CD1c-positive myeloid dendritic cell (primary cell): ENCODE measurements at regions not wholly inside any gene's neighbourhood (a gene's known extent, or its start where the extent isn't known, plus 50 kb on each side); places are given as distances from the start of the nearest gene placed in this dataset.
"Not testable (repeated sequence)": the region's sequence is repeated elsewhere in the genome, so short reads cannot be mapped to it uniquely, and the experiment has no call there.

Source experiments
- DNase-seq: peaks from one replicate; pipeline ENCODE4 v3.0.0-alpha.2; 2016; ENCODE audit errors: extremely low spot score

GRCh38 chr7:86012971-86013370 lies 630.7 kb upstream of the GRM3 start:
- DNase-seq = no peak

- no peak for DNase-seq
These were observed 634.8 kb upstream of the GRM3 start for GRCh38 chr7:86008898-86009297.

GRCh38 chr7:86006909-86007308 lies 636.8 kb upstream of the GRM3 start:
- DNase-seq = no peak

DNA sequence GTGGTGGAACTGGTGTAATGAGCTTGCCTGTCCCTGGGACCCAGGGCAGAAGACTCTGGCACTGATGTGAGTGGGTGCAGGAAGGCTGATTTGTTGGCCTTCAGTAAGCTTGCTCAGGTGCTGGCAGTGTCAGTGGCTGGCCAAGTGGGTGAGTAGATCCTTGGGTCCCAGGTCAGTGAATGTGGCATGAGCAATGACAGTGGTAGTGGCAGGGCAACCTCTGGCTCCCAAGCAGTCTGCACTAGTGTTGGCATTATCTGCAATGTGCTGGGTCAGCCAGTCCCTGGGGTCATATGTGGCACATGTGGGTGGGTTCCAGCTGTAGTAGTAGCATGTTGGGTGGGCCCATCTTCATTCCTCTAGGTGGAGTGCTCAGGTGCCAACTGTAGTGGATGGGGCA lies 640.9 kb upstream of the GRM3 start:
- DNase-seq = no peak

DNA sequence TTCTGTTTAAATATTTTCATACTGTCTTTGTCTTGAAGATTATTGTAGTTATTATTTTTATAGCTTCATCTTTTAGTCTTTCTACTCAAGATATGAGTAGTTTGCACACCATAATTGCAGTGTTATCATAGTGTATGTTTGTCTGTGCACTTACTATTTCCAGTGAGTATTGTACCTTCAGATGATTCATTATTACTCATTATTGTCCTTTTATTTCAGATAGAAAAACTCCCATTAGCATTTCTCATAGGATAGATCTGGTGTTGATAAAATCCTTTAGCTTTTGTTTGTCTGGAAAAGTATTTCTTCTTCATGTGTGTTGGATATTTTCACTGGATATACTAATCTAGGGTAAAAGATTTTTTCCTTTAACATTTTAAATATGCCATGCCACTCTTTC lies 646.2 kb upstream of the GRM3 start:
- no peak for DNase-seq

GRCh38 chr7:85995101-85995500 lies 648.6 kb upstream of the GRM3 start:
- no peak for DNase-seq

GRCh38 chr7:85980740-85981139 lies 663.0 kb upstream of the GRM3 start:
- no peak for DNase-seq

GRCh38 chr7:85974176-85974575 lies 669.5 kb upstream of the GRM3 start:
- no peak for DNase-seq

- no peak for DNase-seq
These were observed 671.1 kb upstream of the GRM3 start for GRCh38 chr7:85972504-85973141.

GRCh38 chr7:85954961-85955360 lies 688.7 kb upstream of the GRM3 start:
- no peak for DNase-seq

GRCh38 chr7:85950871-85951270 lies 692.8 kb upstream of the GRM3 start:
- no peak for DNase-seq

- no peak for DNase-seq
These were observed 693.3 kb upstream of the GRM3 start for GRCh38 chr7:85950418-85950817.

- no peak for DNase-seq
These were observed 695.9 kb upstream of the GRM3 start for GRCh38 chr7:85947767-85948166.

- no peak for DNase-seq
These were observed 702.9 kb upstream of the GRM3 start for GRCh38 chr7:85940798-85941197.

DNA sequence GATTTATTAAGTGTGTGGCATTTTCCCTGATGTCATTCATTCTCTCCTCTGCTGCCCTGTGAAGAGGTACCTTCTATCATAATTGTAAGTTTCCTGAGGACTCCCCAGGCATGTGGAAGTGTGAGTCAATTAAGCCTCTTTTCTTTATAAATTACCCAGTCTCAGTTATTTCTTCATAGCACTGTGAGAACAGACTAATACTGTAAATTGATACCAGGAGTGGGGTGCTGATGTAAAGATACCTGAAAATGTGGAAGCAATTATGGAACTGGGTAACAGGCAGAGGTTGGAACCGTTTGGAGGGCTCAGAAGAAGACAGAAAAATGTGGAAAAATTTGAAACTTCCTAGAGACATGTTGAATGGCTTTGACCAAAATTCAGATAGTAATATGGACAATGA lies 711.8 kb upstream of the GRM3 start:
- no peak for DNase-seq

DNA sequence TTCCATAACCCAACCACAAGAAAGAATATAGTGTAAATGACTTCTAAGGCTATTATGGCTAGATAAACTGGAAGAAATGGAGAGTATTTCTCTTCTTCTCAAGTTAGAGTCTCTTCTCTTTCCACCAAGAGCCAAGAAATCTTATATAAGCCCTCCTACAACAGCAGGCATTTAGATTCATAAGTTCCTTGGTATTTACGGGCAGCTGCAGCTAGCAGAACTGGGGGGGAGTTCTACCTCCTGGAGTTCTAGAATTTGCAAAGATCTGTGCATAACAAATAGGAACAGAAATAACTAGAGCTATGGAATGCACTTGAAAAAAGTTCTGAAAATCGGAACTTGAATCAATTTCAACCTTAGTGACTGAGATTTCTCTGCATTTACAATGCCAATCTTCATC lies 715.2 kb upstream of the GRM3 start:
- DNase-seq = no peak

DNA sequence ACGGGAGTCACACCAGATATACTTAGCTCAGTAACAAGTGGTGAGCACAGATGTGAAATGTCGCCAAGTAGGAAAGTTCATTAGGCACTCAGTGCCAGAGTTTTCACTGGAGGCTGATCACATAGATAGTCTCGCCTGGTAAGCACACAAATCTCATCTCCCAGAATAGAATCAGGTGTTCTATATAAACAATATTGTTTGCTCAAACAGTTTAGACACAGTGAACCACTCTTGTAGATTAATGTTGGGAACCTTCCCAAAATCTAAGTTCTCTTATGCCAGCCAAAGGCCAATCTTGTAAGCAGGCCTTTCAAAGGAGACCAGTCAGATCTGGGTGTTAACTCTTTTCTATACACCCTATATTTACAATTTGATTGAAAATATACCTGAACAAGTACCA lies 716.5 kb upstream of the GRM3 start:
- no peak for DNase-seq

DNA sequence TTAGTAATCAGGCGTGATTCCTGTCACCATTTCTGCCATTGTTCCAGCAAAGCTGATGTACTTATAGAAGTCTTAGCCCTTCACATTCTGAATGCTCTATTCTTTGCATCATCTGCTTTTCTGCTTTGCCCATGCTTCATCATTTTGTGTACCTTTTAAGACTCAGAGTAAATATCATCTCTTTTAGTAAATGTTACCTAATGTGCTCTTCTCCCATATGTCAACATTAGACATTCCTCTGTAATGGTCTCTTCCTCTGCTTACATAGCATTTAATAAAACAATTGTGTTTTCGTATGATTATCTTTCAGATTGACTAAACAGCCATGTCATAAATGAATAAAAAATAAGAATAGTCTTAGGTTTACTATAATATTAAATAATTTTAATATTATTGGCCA lies 719.6 kb upstream of the GRM3 start:
- DNase-seq = no peak

GRCh38 chr7:85916016-85916415 lies 727.7 kb upstream of the GRM3 start:
- DNase-seq = no peak

DNA sequence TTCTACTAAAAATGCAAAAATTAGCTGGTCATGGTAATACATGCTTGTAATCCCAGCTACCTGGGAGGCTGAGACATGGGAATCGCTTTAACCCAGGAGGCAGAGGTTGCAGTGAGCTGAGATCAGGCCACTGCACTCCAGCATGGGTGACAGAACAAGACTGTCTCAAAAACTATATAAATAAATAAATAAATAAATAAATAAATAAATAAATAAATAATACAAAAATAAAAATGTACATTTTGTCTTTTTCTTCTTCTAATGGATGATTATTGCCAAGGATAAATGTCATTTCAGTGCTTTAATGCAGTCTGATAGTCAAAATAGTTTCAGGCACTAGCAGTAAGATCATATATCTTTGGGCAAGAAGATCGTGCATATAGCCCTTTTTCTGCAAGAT lies 727.6 kb upstream of the SEMA3D start:
- DNase-seq = no peak

- no peak for DNase-seq
These were observed 721.2 kb upstream of the SEMA3D start for GRCh38 chr7:85908051-85908450.

DNA sequence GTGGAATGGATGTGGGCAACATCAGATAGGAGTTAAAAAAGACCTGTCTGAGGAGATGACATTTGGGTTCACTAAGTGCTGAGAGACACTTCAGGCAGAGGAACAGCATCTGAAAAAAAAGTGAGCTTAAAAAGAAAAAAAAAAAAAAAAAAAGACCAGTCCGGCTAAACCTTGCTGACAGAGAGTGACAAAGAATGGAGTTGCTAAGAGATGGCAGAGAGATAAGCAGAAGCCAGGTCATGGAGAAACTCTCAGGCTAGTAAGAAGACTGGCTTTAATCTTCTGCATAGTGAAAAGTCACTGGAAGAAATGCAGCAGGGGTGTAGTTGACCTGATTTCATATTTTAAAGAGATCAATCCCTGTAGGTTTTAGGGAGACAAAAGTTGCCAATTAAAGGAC lies 711.1 kb upstream of the SEMA3D start:
- no peak for DNase-seq

DNA sequence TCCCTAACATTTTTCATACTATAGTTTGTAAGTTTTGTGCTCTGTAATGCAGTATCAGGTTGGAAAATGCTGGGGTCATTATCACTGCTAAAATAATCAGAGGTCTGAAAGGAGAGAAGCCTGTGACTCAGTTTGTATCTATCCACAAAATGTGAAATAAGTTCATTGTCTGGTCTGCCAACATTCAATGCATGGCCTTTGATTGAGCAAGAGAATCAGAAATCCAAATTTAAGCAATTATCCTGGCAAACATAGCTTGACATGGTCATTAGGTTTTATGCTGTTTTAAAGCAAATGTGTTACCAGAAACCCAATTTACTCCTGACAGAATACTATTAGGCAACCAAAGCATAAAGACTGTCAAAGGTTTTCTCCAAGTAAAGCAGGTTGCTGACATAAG lies 709.7 kb upstream of the SEMA3D start:
- DNase-seq = no peak

GRCh38 chr7:85895835-85896234 lies 709.0 kb upstream of the SEMA3D start:
- DNase-seq = no peak

DNA sequence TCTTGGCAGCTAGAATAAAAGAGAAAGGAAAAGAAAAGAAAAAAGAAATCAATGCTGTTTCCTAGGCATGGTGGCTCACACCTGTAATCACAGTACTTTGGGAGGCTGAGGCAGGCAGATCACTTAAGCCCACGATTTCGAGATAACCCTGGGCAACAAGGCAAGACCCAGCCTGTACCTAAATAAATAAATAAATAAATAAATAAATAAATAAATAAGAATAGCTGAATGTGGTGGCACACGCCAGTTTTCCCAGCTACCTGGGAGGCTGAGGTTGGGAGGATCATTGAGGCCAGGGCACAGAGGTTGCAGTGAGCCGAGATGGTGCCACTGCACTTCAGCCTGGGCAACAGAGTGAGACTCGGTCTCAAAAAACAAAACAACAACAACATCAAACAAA lies 705.0 kb upstream of the SEMA3D start:
- not testable (repeated sequence) for DNase-seq
